ENCODE measurements at regions not wholly inside any gene's neighbourhood (a gene's known extent, or its start where the extent isn't known, plus 50 kb on each side); places are given as distances from the start of the nearest gene placed in this dataset.
"Not testable (repeated sequence)": the region's sequence is repeated elsewhere in the genome, so short reads cannot be mapped to it uniquely, and the experiment has no call there.

GRCh38 chr6:22199771-22200170 is 97.1 kb downstream of the PRL start:
- no peak overlapping the region for H3K4me3 Mint-ChIP-seq
- intact Hi-C loops (cut with micrococcal nuclease), result no loop called here
- no peak overlapping the region for H3K27ac ChIP-seq (ENCODE audit: low read depth, low read length)
- ChIA-PET CTCF (ENCODE audit: partially characterized antibody) (no interaction called here), POLR2A (ENCODE audit: partially characterized antibody) (no interaction called here)
- H3K4me1 ChIP-seq (ENCODE audit: insufficient read depth, low read length), result no peaks in the 10 kb centered on the region
- H3K9me3 ChIP-seq (ENCODE audit: control insufficient read depth in 1 of 2, low read length in 2 of 2), result no peaks in the 10 kb centered on the region
- no peak overlapping the region for H3K4me3 ChIP-seq (ENCODE audit: low read length in 2 of 2)
- H3K27me3 Mint-ChIP-seq, result no peaks in the 10 kb centered on the region
- H3K27ac Mint-ChIP-seq, result no peak overlapping the region
- no peaks in the 10 kb centered on the region for H3K36me3 ChIP-seq (ENCODE audit: insufficient read depth, low read length)
- no peak for DNase-seq
- peaks cover 0 to 9% (median 1%) of the 10 kb centered on the region in 8 donors for H3K9me3 Mint-ChIP-seq
- no peaks in the 10 kb centered on the region for H3K36me3 Mint-ChIP-seq
- H3K27me3 ChIP-seq (ENCODE audit: insufficient read depth, low read length), result no peaks in the 10 kb centered on the region
- H3K4me1 Mint-ChIP-seq, result no peaks in the 10 kb centered on the region

DNA sequence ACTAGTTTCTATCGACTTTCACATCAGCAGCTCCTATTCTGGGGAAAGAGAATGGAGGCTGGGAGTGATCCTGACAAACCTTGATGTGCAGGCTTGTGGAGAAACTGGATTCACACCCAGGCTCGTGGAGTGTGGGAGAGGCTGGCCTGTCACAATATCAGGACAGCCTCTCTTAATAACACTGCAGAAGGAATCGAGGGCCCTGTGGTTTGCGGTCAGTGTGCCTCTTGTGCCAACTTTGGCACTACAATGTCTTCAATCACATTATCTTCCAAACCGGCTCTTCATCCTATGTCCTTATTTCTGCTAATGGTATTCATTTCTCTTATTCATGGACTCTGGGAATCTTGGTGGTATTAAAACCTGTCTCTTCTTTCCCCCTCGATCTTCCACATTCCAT is 92.7 kb downstream of the PRL start:
- intact Hi-C loops (cut with micrococcal nuclease), result no loop called here
- H3K4me3 Mint-ChIP-seq, result no peak overlapping the region
- H3K27ac Mint-ChIP-seq, result no peak overlapping the region
- Histone ChIP-seq H3K36me3 (ENCODE audit: insufficient read depth, low read length) (no peaks in the 10 kb centered on the region), H3K4me3 (ENCODE audit: low read length in 2 of 2) (no peak overlapping the region), H3K27ac (ENCODE audit: low read depth, low read length) (no peak overlapping the region), H3K4me1 (ENCODE audit: insufficient read depth, low read length) (no peaks in the 10 kb centered on the region), H3K9me3 (ENCODE audit: control insufficient read depth in 1 of 2, low read length in 2 of 2) (no peaks in the 10 kb centered on the region), H3K27me3 (ENCODE audit: insufficient read depth, low read length) (no peaks in the 10 kb centered on the region)
- DNase-seq, result no peak
- no peaks in the 10 kb centered on the region for H3K36me3 Mint-ChIP-seq
- no peaks in the 10 kb centered on the region for H3K4me1 Mint-ChIP-seq
- peaks cover 0 to 11% (median 2%) of the 10 kb centered on the region in 8 donors for H3K9me3 Mint-ChIP-seq
- no peaks in the 10 kb centered on the region for H3K27me3 Mint-ChIP-seq
- ChIA-PET POLR2A (ENCODE audit: partially characterized antibody) (no interaction called here), CTCF (ENCODE audit: partially characterized antibody) (no interaction called here)

- peaks cover 0 to 11% (median 2%) of the 10 kb centered on the region in 8 donors for H3K9me3 Mint-ChIP-seq
- POLR2A ChIA-PET (ENCODE audit: partially characterized antibody), result no interaction called here
- CTCF ChIA-PET (ENCODE audit: partially characterized antibody), result no interaction called here
- H3K27ac Mint-ChIP-seq, result no peak overlapping the region
- intact Hi-C loops (cut with micrococcal nuclease), result no loop called here
- no peaks in the 10 kb centered on the region for H3K27me3 ChIP-seq (ENCODE audit: insufficient read depth, low read length)
- H3K4me1 ChIP-seq (ENCODE audit: insufficient read depth, low read length), result no peaks in the 10 kb centered on the region
- H3K27ac ChIP-seq (ENCODE audit: low read depth, low read length), result no peak overlapping the region
- H3K4me1 Mint-ChIP-seq, result no peaks in the 10 kb centered on the region
- H3K27me3 Mint-ChIP-seq, result no peaks in the 10 kb centered on the region
- H3K4me3 ChIP-seq (ENCODE audit: low read length in 2 of 2), result no peak overlapping the region
- DNase-seq, result no peak
- H3K36me3 ChIP-seq (ENCODE audit: insufficient read depth, low read length), result no peaks in the 10 kb centered on the region
- H3K9me3 ChIP-seq (ENCODE audit: control insufficient read depth in 1 of 2, low read length in 2 of 2), result no peaks in the 10 kb centered on the region
- no peaks in the 10 kb centered on the region for H3K36me3 Mint-ChIP-seq
- H3K4me3 Mint-ChIP-seq, result no peak overlapping the region
Observed at GRCh38 chr6:22205266-22205665, 91.6 kb downstream of the PRL start.

- no peak for DNase-seq
- intact Hi-C loops (cut with micrococcal nuclease), result no loop called here
- no peak overlapping the region for H3K4me3 ChIP-seq (ENCODE audit: low read length in 2 of 2)
- no peaks in the 10 kb centered on the region for H3K36me3 Mint-ChIP-seq
- no peak overlapping the region for H3K4me3 Mint-ChIP-seq
- H3K27me3 Mint-ChIP-seq, result no peaks in the 10 kb centered on the region
- POLR2A ChIA-PET (ENCODE audit: partially characterized antibody), result no interaction called here
- H3K4me1 Mint-ChIP-seq, result no peaks in the 10 kb centered on the region
- no peaks in the 10 kb centered on the region for H3K4me1 ChIP-seq (ENCODE audit: insufficient read depth, low read length)
- peaks cover 0 to 11% (median under 1%) of the 10 kb centered on the region in 8 donors for H3K9me3 Mint-ChIP-seq
- H3K9me3 ChIP-seq (ENCODE audit: control insufficient read depth in 1 of 2, low read length in 2 of 2), result no peaks in the 10 kb centered on the region
- H3K27ac ChIP-seq (ENCODE audit: low read depth, low read length), result no peak overlapping the region
- H3K36me3 ChIP-seq (ENCODE audit: insufficient read depth, low read length), result no peaks in the 10 kb centered on the region
- CTCF ChIA-PET (ENCODE audit: partially characterized antibody), result no interaction called here
- no peak overlapping the region for H3K27ac Mint-ChIP-seq
- H3K27me3 ChIP-seq (ENCODE audit: insufficient read depth, low read length), result no peaks in the 10 kb centered on the region
Observed at GRCh38 chr6:22206106-22206505, 90.7 kb downstream of the PRL start.

GRCh38 chr6:22208026-22208425 is 88.8 kb downstream of the PRL start:
- peaks cover 0 to 8% (median under 1%) of the 10 kb centered on the region in 8 donors for H3K9me3 Mint-ChIP-seq
- POLR2A ChIA-PET (ENCODE audit: partially characterized antibody), result no interaction called here
- no peaks in the 10 kb centered on the region for H3K9me3 ChIP-seq (ENCODE audit: control insufficient read depth in 1 of 2, low read length in 2 of 2)
- CTCF ChIA-PET (ENCODE audit: partially characterized antibody), result no interaction called here
- DNase-seq, result no peak
- no peaks in the 10 kb centered on the region for H3K36me3 Mint-ChIP-seq
- no peaks in the 10 kb centered on the region for H3K27me3 ChIP-seq (ENCODE audit: insufficient read depth, low read length)
- H3K27ac ChIP-seq (ENCODE audit: low read depth, low read length), result no peak overlapping the region
- H3K27me3 Mint-ChIP-seq, result no peaks in the 10 kb centered on the region
- H3K36me3 ChIP-seq (ENCODE audit: insufficient read depth, low read length), result no peaks in the 10 kb centered on the region
- H3K4me3 ChIP-seq (ENCODE audit: low read length in 2 of 2), result no peak overlapping the region
- intact Hi-C loops (cut with micrococcal nuclease), result no loop called here
- H3K4me1 Mint-ChIP-seq, result no peaks in the 10 kb centered on the region
- H3K4me1 ChIP-seq (ENCODE audit: insufficient read depth, low read length), result no peaks in the 10 kb centered on the region
- no peak overlapping the region for H3K4me3 Mint-ChIP-seq
- H3K27ac Mint-ChIP-seq, result no peak overlapping the region

GRCh38 chr6:22214314-22214713 is 82.5 kb downstream of the PRL start:
- Histone ChIP-seq H3K4me3 (ENCODE audit: low read length in 2 of 2) (no peak overlapping the region), H3K4me1 (ENCODE audit: insufficient read depth, low read length) (no peaks in the 10 kb centered on the region), H3K27ac (ENCODE audit: low read depth, low read length) (no peak overlapping the region), H3K36me3 (ENCODE audit: insufficient read depth, low read length) (no peaks in the 10 kb centered on the region), H3K27me3 (ENCODE audit: insufficient read depth, low read length) (no peaks in the 10 kb centered on the region), H3K9me3 (ENCODE audit: control insufficient read depth in 1 of 2, low read length in 2 of 2) (no peaks in the 10 kb centered on the region)
- H3K27me3 Mint-ChIP-seq, result no peaks in the 10 kb centered on the region
- ChIA-PET CTCF (ENCODE audit: partially characterized antibody) (no interaction called here), POLR2A (ENCODE audit: partially characterized antibody) (no interaction called here)
- H3K27ac Mint-ChIP-seq, result no peak overlapping the region
- no peak for DNase-seq
- H3K4me3 Mint-ChIP-seq, result no peak overlapping the region
- H3K36me3 Mint-ChIP-seq, result no peaks in the 10 kb centered on the region
- no peaks in the 10 kb centered on the region for H3K9me3 Mint-ChIP-seq
- intact Hi-C loops (cut with micrococcal nuclease), result no loop called here
- no peaks in the 10 kb centered on the region for H3K4me1 Mint-ChIP-seq

DNA sequence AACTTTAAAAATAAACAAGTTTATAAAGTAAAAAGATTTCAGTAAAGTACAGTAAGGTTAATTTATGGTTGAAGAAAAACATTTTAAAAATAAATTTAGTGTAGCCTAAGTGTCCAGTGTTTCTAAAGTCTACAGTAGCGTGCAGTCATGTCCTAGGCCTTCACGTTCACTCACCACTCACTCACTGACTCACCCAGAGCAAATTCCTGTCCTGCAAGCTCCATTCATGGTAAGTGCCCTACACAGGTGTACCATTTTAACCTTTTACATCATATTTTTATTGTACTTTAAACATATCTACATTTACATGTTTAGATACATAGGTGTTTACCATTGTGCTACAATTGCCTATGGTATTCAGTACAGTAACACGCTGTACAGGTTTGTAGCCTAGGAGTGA is 81.4 kb downstream of the PRL start:
- H3K4me3 Mint-ChIP-seq; H3K9me3 Mint-ChIP-seq; H3K4me1 ChIP-seq (ENCODE audit: insufficient read depth, low read length); H3K4me3 ChIP-seq (ENCODE audit: low read length in 2 of 2); H3K4me1 Mint-ChIP-seq; POLR2A ChIA-PET (ENCODE audit: partially characterized antibody); H3K27ac ChIP-seq (ENCODE audit: low read depth, low read length); intact Hi-C loops (cut with micrococcal nuclease); H3K27me3 ChIP-seq (ENCODE audit: insufficient read depth, low read length); H3K27ac Mint-ChIP-seq; DNase-seq; H3K27me3 Mint-ChIP-seq; H3K9me3 ChIP-seq (ENCODE audit: control insufficient read depth in 1 of 2, low read length in 2 of 2); CTCF ChIA-PET (ENCODE audit: partially characterized antibody); H3K36me3 Mint-ChIP-seq; H3K36me3 ChIP-seq (ENCODE audit: insufficient read depth, low read length): not testable (repeated sequence)

DNA sequence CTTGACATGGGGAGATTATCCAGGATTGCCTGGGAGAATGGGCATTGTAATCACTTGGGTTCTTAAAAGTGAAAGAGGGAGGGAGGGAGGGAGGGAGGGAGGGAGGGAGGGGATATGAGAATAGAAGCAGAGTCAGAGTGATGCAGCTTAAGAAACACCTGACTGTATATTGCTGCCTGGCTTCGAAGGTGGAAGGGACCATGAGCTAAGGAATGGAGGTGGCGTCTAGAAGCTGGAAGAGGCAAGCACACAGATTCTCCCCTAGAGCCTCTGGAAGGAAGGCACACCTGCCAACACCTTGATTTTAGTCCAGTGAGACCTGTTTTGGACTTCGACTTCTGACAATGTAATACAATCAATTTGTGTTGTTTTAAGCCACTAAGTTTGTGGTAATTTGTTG is 78.4 kb downstream of the PRL start:
- CTCF ChIA-PET (ENCODE audit: partially characterized antibody), result no interaction called here
- H3K27me3 Mint-ChIP-seq, result no peaks in the 10 kb centered on the region

More for the DNA sequence above, 78.4 kb downstream of the PRL start:
- Mint-ChIP-seq H3K4me3 (no peak overlapping the region), H3K27ac (no peak overlapping the region), H3K4me1 (no peaks in the 10 kb centered on the region), H3K9me3 (no peaks in the 10 kb centered on the region), H3K36me3 (no peaks in the 10 kb centered on the region)
- H3K9me3 ChIP-seq (ENCODE audit: control insufficient read depth in 1 of 2, low read length in 2 of 2), result no peaks in the 10 kb centered on the region
- intact Hi-C loops (cut with micrococcal nuclease), result no loop called here
- POLR2A ChIA-PET (ENCODE audit: partially characterized antibody), result no interaction called here
- H3K4me1 ChIP-seq (ENCODE audit: insufficient read depth, low read length), result no peaks in the 10 kb centered on the region
- no peak overlapping the region for H3K4me3 ChIP-seq (ENCODE audit: low read length in 2 of 2)
- H3K27ac ChIP-seq (ENCODE audit: low read depth, low read length), result no peak overlapping the region
- H3K36me3 ChIP-seq (ENCODE audit: insufficient read depth, low read length), result no peaks in the 10 kb centered on the region
- DNase-seq, result no peak
- no peaks in the 10 kb centered on the region for H3K27me3 ChIP-seq (ENCODE audit: insufficient read depth, low read length)
